HCT116 (cell line): ENCODE measurements at regions not wholly inside any gene's neighbourhood (a gene's known extent, or its start where the extent isn't known, plus 50 kb on each side); places are given as distances from the start of the nearest gene placed in this dataset.

Experiments used
- ATAC-seq: fragments of 200-7000 bp; cut with Tn5 transposase; 2 replicates; pipeline ENCODE4 v1.9.1; 2020; ENCODE audit warnings: mild to moderate bottlenecking, moderate library complexity
- BruUV-seq: library from RNA; stranded (reverse); fragments of 400-500 nt; replicated peaks from 2 replicates; lab custom pipeline; 2021; lab: Mats Ljungman, UMichigan
- CTCF ChIA-PET: fragments of 300-600 bp; sonication (Branson Sonifier 250); formaldehyde crosslinking; loops from one replicate; lab custom pipeline; 2021; ENCODE audit warnings: antibody characterized with exemption; lab: Charles Lee
- POLR2A ChIA-PET: fragments of 300-600, 350-600 bp; sonication (Branson Sonifier 250); formaldehyde crosslinking; loops from one replicate; lab custom pipeline; 2021; ENCODE audit warnings: antibody characterized with exemption; lab: Charles Lee
- RAD21 ChIA-PET, 2 experiments: fragments of 300-600 bp; sonication (Branson Sonifier 250); formaldehyde crosslinking; loops; one replicate each; lab custom pipeline; 2023; ENCODE audit warnings: low total read pairs in 2 of 2; ENCODE audit not compliant: uncharacterized antibody in 2 of 2, unreplicated experiment in 2 of 2, low non-redundant PET in 1 of 2; lab: Charles Lee
- DNase-seq: peaks from one replicate; pipeline ENCODE4 v3.0.0-alpha.2; 2010; ENCODE audit warnings: low read depth, low spot score
- H2AFZ ChIP-seq: fragments of 200-600 bp; shearing (Covaris generic), sonication (generic); 2 replicates; pipeline ENCODE4 v1.6.1; 2017; ENCODE audit warnings: low read depth, mixed run types, mixed read lengths, antibody characterized with exemption, low read length; ENCODE audit not compliant: poor library complexity, severe bottlenecking
- H3K27ac ChIP-seq: 2 replicates; pipeline ENCODE4 v1.5.1; 2012; ENCODE audit warnings: low read depth, low read length
- H3K27me3 ChIP-seq: fragments of 200-600 bp; sonication (generic); 2 replicates; pipeline ENCODE4 v1.6.1; 2016; ENCODE audit warnings: mixed run types, low read length, mixed read lengths; ENCODE audit not compliant: insufficient read depth
- H3K36me3 ChIP-seq, 2 experiments: fragments of 200-500 bp in 1 of 2; fragments of 200-600 bp in 1 of 2; sonication (Bioruptor generic) in 1 of 2; sonication (generic) in 1 of 2; 2 replicates each; pipeline versions ENCODE4 v1.5.1 to v1.6.1; 2014 to 2016; ENCODE audit warnings: low read length in 2 of 2, inconsistent platforms in 1 of 2, mixed read lengths in 1 of 2, mixed run types in 1 of 2; ENCODE audit not compliant: insufficient read depth in 2 of 2, control insufficient read depth in 1 of 2
- H3K4me1 ChIP-seq, 2 experiments: fragments of 200-600 bp in 1 of 2; sonication (generic) in 1 of 2; 2 replicates each; pipeline versions ENCODE4 v1.5.1 to v1.6.1; 2012 to 2017; ENCODE audit warnings: low read length in 2 of 2, inconsistent platforms in 1 of 2, mild to moderate bottlenecking in 1 of 2, mixed read lengths in 1 of 2, mixed run types in 1 of 2, moderate library complexity in 1 of 2; ENCODE audit not compliant: insufficient read depth in 2 of 2, control insufficient read depth in 1 of 2
- H3K4me2 ChIP-seq: fragments of 200-600 bp; sonication (generic); 2 replicates; pipeline ENCODE4 v1.6.1; 2017; ENCODE audit warnings: mixed run types, low read length, mixed read lengths
- H3K4me3 ChIP-seq, 2 experiments: fragments of 200-600 bp in 1 of 2; sonication (generic) in 1 of 2; replicated peaks in 1 of 2; 2 replicates each; pipeline ENCODE4 v1.5.1; 2011 to 2016; ENCODE audit warnings: low read length in 2 of 2, control low read depth in 1 of 2, low read depth in 1 of 2, mild to moderate bottlenecking in 1 of 2, mixed read lengths in 1 of 2, mixed run types in 1 of 2
- H3K79me2 ChIP-seq: fragments of 200-600 bp; sonication (generic); 2 replicates; pipeline ENCODE4 v1.6.1; 2017; ENCODE audit warnings: mild to moderate bottlenecking, mixed run types, low read length, moderate library complexity, mixed read lengths; ENCODE audit not compliant: insufficient read depth
- H3K9ac ChIP-seq: fragments of 200-600 bp; sonication (generic); 2 replicates; pipeline ENCODE4 v1.6.1; 2016; ENCODE audit warnings: low read length, mixed read lengths
- H3K9me2 ChIP-seq: fragments of 200-600 bp; sonication (generic), shearing (Covaris generic); 2 replicates; pipeline ENCODE4 v1.6.1; 2017; ENCODE audit warnings: mixed run types, mild to moderate bottlenecking, moderate library complexity; ENCODE audit not compliant: insufficient read depth
- H3K9me3 ChIP-seq, 2 experiments: fragments of 200-500 bp in 1 of 2; fragments of 200-600 bp in 1 of 2; sonication (Bioruptor generic) in 1 of 2; sonication (generic) in 1 of 2; 2 replicates each; pipeline ENCODE4 v1.6.1; 2014 to 2017; ENCODE audit warnings: low read length in 2 of 2, mixed read lengths in 2 of 2, inconsistent platforms in 1 of 2, low read depth in 1 of 2, mild to moderate bottlenecking in 1 of 2, mixed run types in 1 of 2, moderate library complexity in 1 of 2; ENCODE audit not compliant: control insufficient read depth in 1 of 2, insufficient read depth in 1 of 2
- H4K20me1 ChIP-seq: fragments of 200-600 bp; sonication (generic), shearing (Covaris generic); 2 replicates; pipeline ENCODE4 v1.6.1; 2017; ENCODE audit warnings: mixed run types, mild to moderate bottlenecking, moderate library complexity; ENCODE audit not compliant: insufficient read depth
- ATF3 ChIP-seq: IDR thresholded peaks from 2 replicates; pipeline ENCODE4 v1.6.1; 2012
- CEBPB ChIP-seq: IDR thresholded peaks from 2 replicates; pipeline ENCODE4 v1.6.1; 2012; ENCODE audit warnings: low read depth
- EGR1 ChIP-seq: IDR thresholded peaks from 2 replicates; pipeline ENCODE4 v1.6.1; 2012; ENCODE audit warnings: low read depth
- ELF1 ChIP-seq: IDR thresholded peaks from 2 replicates; pipeline ENCODE4 v1.6.1; 2012; ENCODE audit warnings: low read depth, borderline replicate concordance
- EZH2 ChIP-seq: fragments of 200-600 bp; sonication (generic); IDR thresholded peaks from 2 replicates; pipeline ENCODE4 v1.6.1; 2017; ENCODE audit warnings: antibody characterized with exemption, mixed run types
- EZH2phosphoT487 ChIP-seq: fragments of 200-600 bp; IDR thresholded peaks from 2 replicates; pipeline ENCODE4 v1.6.1; 2018; ENCODE audit warnings: antibody characterized with exemption, borderline replicate concordance
- JUND ChIP-seq: IDR thresholded peaks from 2 replicates; pipeline ENCODE4 v1.6.1; 2012
- POLR2AphosphoS5 ChIP-seq: IDR thresholded peaks from 2 replicates; pipeline ENCODE4 v1.6.1; 2011; ENCODE audit warnings: mild to moderate bottlenecking, low read depth, low read length, moderate library complexity
- RAD21 ChIP-seq: IDR thresholded peaks from 2 replicates; pipeline ENCODE4 v1.6.1; 2012; ENCODE audit warnings: low read depth, mild to moderate bottlenecking
- REST ChIP-seq: IDR thresholded peaks from 2 replicates; pipeline ENCODE4 v1.6.1; 2012; ENCODE audit warnings: low read depth
- SIN3A ChIP-seq: IDR thresholded peaks from 2 replicates; pipeline ENCODE4 v1.6.1; 2012; ENCODE audit warnings: low read depth
- SP1 ChIP-seq: IDR thresholded peaks from 2 replicates; pipeline ENCODE4 v1.6.1; 2012; ENCODE audit warnings: low read depth
- TCF7L2 ChIP-seq: IDR thresholded peaks from 2 replicates; pipeline ENCODE4 v1.7.0; 2011; ENCODE audit warnings: borderline replicate concordance, inconsistent platforms; ENCODE audit not compliant: insufficient read depth, insufficient read length; ENCODE audit errors: extremely low read depth
- YY1 ChIP-seq: IDR thresholded peaks from 2 replicates; pipeline ENCODE4 v1.6.1; 2011; ENCODE audit warnings: low read length, low read depth, moderate library complexity, mild to moderate bottlenecking; ENCODE audit not compliant: insufficient replicate concordance; ENCODE audit errors: extremely low read depth
- ZBTB33 ChIP-seq: IDR thresholded peaks from 2 replicates; pipeline ENCODE4 v1.6.1; 2011; ENCODE audit warnings: mild to moderate bottlenecking, low read length, moderate library complexity; ENCODE audit not compliant: insufficient replicate concordance; ENCODE audit errors: extremely low read depth
- ZFX ChIP-seq: fragments of 450-650 bp; IDR thresholded peaks from 2 replicates; pipeline ENCODE4 v1.6.1; 2017
- ZNF274 ChIP-seq: fragments of 200-500 bp; sonication (Bioruptor generic); IDR thresholded peaks from 2 replicates; pipeline ENCODE4 v1.6.1; 2014; ENCODE audit warnings: mild to moderate bottlenecking, low read depth, low read length, inconsistent platforms
- intact Hi-C: fragments of 100-400 bp; cut with micrococcal nuclease; formaldehyde crosslinking; loops from 2 replicates; pipeline ENCODE4 v1.10.0; 2022

GRCh38 chr3:13178107-13178506, 104.9 kb upstream of the IQSEC1 start:
- no peaks in the 10 kb centered on the region for H3K79me2 ChIP-seq
- no peak overlapping the region for H3K4me2 ChIP-seq
- H3K9ac ChIP-seq, result no peak overlapping the region
- POLR2A ChIA-PET, result no interaction called here
- peaks cover 0 to 12% of the 10 kb centered on the region in 2 experiments; a peak in 2 of 4 replicates for H3K9me3 ChIP-seq
- no peak overlapping the region for H3K27ac ChIP-seq
- no peaks in the 10 kb centered on the region for H3K36me3 ChIP-seq
- no peaks in the 10 kb centered on the region for H4K20me1 ChIP-seq
- CTCF ChIA-PET, result no interaction called here
- RAD21 ChIA-PET, result no interaction called here
- no peaks in the 10 kb centered on the region for H3K27me3 ChIP-seq
- no peak for TF ChIP-seq JUND
- no peak for TF ChIP-seq CEBPB
- no peak for TF ChIP-seq ZNF274
- TF ChIP-seq EZH2phosphoT487, result no peak
- no peak for TF ChIP-seq SP1
- TF ChIP-seq POLR2AphosphoS5, result no peak
- no peak for TF ChIP-seq ATF3
- TF ChIP-seq SIN3A, result no peak
- no peak for TF ChIP-seq ZBTB33
- no peak for TF ChIP-seq REST
- no peak for TF ChIP-seq EGR1
- TF ChIP-seq YY1, result no peak
- no peak for TF ChIP-seq ELF1
- no peak for TF ChIP-seq TCF7L2
- no peak for TF ChIP-seq RAD21
- no peak for TF ChIP-seq EZH2
- no peak for TF ChIP-seq ZFX
- ATAC-seq (no peak), DNase-seq (no peak)
- H2AFZ ChIP-seq, result no peak overlapping the region
- no peaks in the 10 kb centered on the region for H3K9me2 ChIP-seq
- H3K4me1 ChIP-seq, result no peaks in the 10 kb centered on the region
- no peak overlapping the region for H3K4me3 ChIP-seq
- intact Hi-C loops, result no loop called here
- no TSS peak for BruUV-seq
